IMR-90 (cell line): ENCODE measurements at regions not wholly inside any gene's neighbourhood (a gene's known extent, or its start where the extent isn't known, plus 50 kb on each side); places are given as distances from the start of the nearest gene placed in this dataset.

Experiments used
- ATAC-seq: fragments of 200-7000 bp; cut with Tn5 transposase; 2 replicates; pipeline ENCODE4 v1.9.1; 2020; ENCODE audit warnings: low read depth, mild to moderate bottlenecking, moderate library complexity
- BruUV-seq: library from RNA; stranded (reverse); fragments of 400-500 nt; replicated peaks from 2 replicates; lab custom pipeline; 2021; lab: Mats Ljungman, UMichigan
- CTCF ChIA-PET: fragments of 300-600 bp; formaldehyde crosslinking; extraction: SDS; loops from one replicate; lab custom pipeline; 2021; ENCODE audit warnings: antibody characterized with exemption; lab: Yijun Ruan, JAX
- POLR2A ChIA-PET: fragments of 300-600 bp; sonication (Branson Sonifier 250); formaldehyde crosslinking; loops from one replicate; lab custom pipeline; 2022; ENCODE audit warnings: antibody characterized with exemption; ENCODE audit not compliant: unreplicated experiment; lab: Charles Lee
- DNase-seq: peaks from one replicate; pipeline ENCODE4 v3.0.0; 2013
- H2AFZ ChIP-seq: replicated peaks from 2 replicates; pipeline ENCODE3; 2013; ENCODE audit warnings: low read length, mild to moderate bottlenecking; ENCODE audit not compliant: poor library complexity
- H2AK5ac ChIP-seq: 2 replicates; pipeline ENCODE4 v1.6.1; 2013; ENCODE audit warnings: low read depth, low read length, inconsistent platforms
- H2AK9ac ChIP-seq: replicated peaks from 2 replicates; pipeline ENCODE3; 2013; ENCODE audit warnings: mild to moderate bottlenecking, low read depth, low read length, moderate library complexity; ENCODE audit not compliant: poor library complexity
- H2BK120ac ChIP-seq: 2 replicates; pipeline ENCODE4 v1.6.1; 2013; ENCODE audit warnings: low read depth, low read length, inconsistent platforms
- H2BK15ac ChIP-seq: 3 replicates; pipeline ENCODE4 v1.6.1; 2013; ENCODE audit warnings: low read depth, low read length, inconsistent platforms
- H2BK20ac ChIP-seq: 2 replicates; pipeline ENCODE4 v1.6.1; 2013; ENCODE audit warnings: low read depth, mild to moderate bottlenecking, inconsistent platforms, low read length, moderate library complexity
- H2BK5ac ChIP-seq: 2 replicates; pipeline ENCODE4 v1.6.1; 2013; ENCODE audit warnings: mild to moderate bottlenecking, low read depth, low read length, inconsistent platforms; ENCODE audit not compliant: poor library complexity, severe bottlenecking
- H3K14ac ChIP-seq: replicated peaks from 2 replicates; pipeline ENCODE4 v1.6.1; 2013; ENCODE audit warnings: low read depth, low read length, inconsistent platforms
- H3K18ac ChIP-seq: 2 replicates; pipeline ENCODE4 v1.6.1; 2013; ENCODE audit warnings: low read depth, low read length, control low read depth
- H3K23ac ChIP-seq: 2 replicates; pipeline ENCODE4 v1.6.1; 2013; ENCODE audit warnings: low read depth, low read length, inconsistent platforms
- H3K27ac ChIP-seq: 2 replicates; pipeline ENCODE4 v1.5.1; 2013; ENCODE audit warnings: mild to moderate bottlenecking, control low read depth, low read length; ENCODE audit not compliant: insufficient read depth
- H3K27me3 ChIP-seq: 2 replicates; pipeline ENCODE4 v1.6.1; 2013; ENCODE audit warnings: low read length; ENCODE audit not compliant: control insufficient read depth, insufficient read depth
- H3K36me3 ChIP-seq: 2 replicates; pipeline ENCODE4 v1.6.1; 2013; ENCODE audit warnings: low read length, mixed read lengths; ENCODE audit not compliant: control insufficient read depth, insufficient read depth
- H3K4ac ChIP-seq: 2 replicates; pipeline ENCODE4 v1.6.1; 2013; ENCODE audit warnings: low read depth, low read length, inconsistent platforms
- H3K4me1 ChIP-seq: 2 replicates; pipeline ENCODE4 v1.6.1; 2013; ENCODE audit warnings: low read length, mixed read lengths; ENCODE audit not compliant: control insufficient read depth, insufficient read depth
- H3K4me2 ChIP-seq: 2 replicates; pipeline ENCODE4 v1.6.1; 2013; ENCODE audit warnings: low read depth, mild to moderate bottlenecking, control low read depth, low read length, moderate library complexity
- H3K4me3 ChIP-seq: 2 replicates; pipeline ENCODE4 v1.5.1; 2013; ENCODE audit warnings: low read depth, mild to moderate bottlenecking, control low read depth, low read length, moderate library complexity; ENCODE audit not compliant: insufficient read depth
- H3K56ac ChIP-seq: 2 replicates; pipeline ENCODE4 v1.6.1; 2013; ENCODE audit warnings: low read length, inconsistent platforms; ENCODE audit not compliant: insufficient read depth; ENCODE audit errors: extremely low read depth
- H3K79me1 ChIP-seq, 2 experiments: 2 replicates each; pipeline ENCODE4 v1.6.1; 2013; ENCODE audit warnings: low read length in 2 of 2, inconsistent platforms in 1 of 2, low read depth in 1 of 2
- H3K9ac ChIP-seq: 2 replicates; pipeline ENCODE4 v1.6.1; 2013; ENCODE audit warnings: low read depth, low read length, control low read depth
- H3K9me1 ChIP-seq: 2 replicates; pipeline ENCODE4 v1.6.1; 2013; ENCODE audit warnings: low read length, inconsistent platforms; ENCODE audit not compliant: insufficient read depth
- H3K9me3 ChIP-seq: 2 replicates; pipeline ENCODE4 v1.6.1; 2013; ENCODE audit warnings: low read length; ENCODE audit not compliant: control insufficient read depth, insufficient read depth
- H4K20me1 ChIP-seq: 2 replicates; pipeline ENCODE4 v1.6.1; 2013; ENCODE audit warnings: low read length, inconsistent platforms; ENCODE audit not compliant: insufficient read depth
- H4K5ac ChIP-seq: 2 replicates; pipeline ENCODE4 v1.6.1; 2013; ENCODE audit warnings: mild to moderate bottlenecking, low read depth, low read length, control low read depth
- H4K8ac ChIP-seq, 2 experiments: 2 replicates each; pipeline ENCODE4 v1.6.1; 2013; ENCODE audit warnings: low read depth in 2 of 2, low read length in 2 of 2, control low read depth in 1 of 2, inconsistent platforms in 1 of 2
- H4K91ac ChIP-seq: 2 replicates; pipeline ENCODE4 v1.6.1; 2013; ENCODE audit warnings: low read depth, low read length, inconsistent platforms; ENCODE audit not compliant: insufficient read depth
- MXI1 ChIP-seq: IDR thresholded peaks from 2 replicates; pipeline ENCODE4 v1.6.1; 2012; ENCODE audit warnings: low read depth, mild to moderate bottlenecking, low read length, moderate library complexity, borderline replicate concordance
- NFE2L2 ChIP-seq: fragments of 150-350 bp; IDR thresholded peaks from 2 replicates; pipeline ENCODE4 v1.6.1; 2016; ENCODE audit warnings: low read depth, mild to moderate bottlenecking, low read length
- WGBS, 2 experiments: methylation state at CpG; one replicate each; pipeline versions ENCODE4 v1.1.5 to v1.1.7; 2013; ENCODE audit warnings: missing lambda C conversion rate in 2 of 2; ENCODE audit not compliant: insufficient read length in 1 of 2; ENCODE audit errors: extremely low coverage in 2 of 2; 5-methylcytosine and 5-hydroxymethylcytosine counted together
- dilution Hi-C: fragments of 300-500 bp; cut with HindIII; formaldehyde crosslinking; loops from one replicate; pipeline ENCODE4 v1.14.3; 2018; ENCODE audit warnings: low sequenced_read_pairs; ENCODE audit not compliant: unreplicated experiment
- in situ Hi-C: fragments of 300-500 bp; cut with MboI; formaldehyde crosslinking; loops from 3 replicates; pipeline ENCODE4 v1.14.3; 2019; ENCODE audit warnings: low sequenced_read_pairs, inconsistent platforms, mixed read lengths
- intact Hi-C: fragments of 100-400 bp; cut with micrococcal nuclease; formaldehyde crosslinking; loops from 2 replicates; pipeline ENCODE4 v1.10.0; 2022
- TF ChIP-seq, protein P1 (sequence below): fragments of 150-350 bp; IDR thresholded peaks from 2 replicates; pipeline ENCODE4 v1.6.1; 2016; ENCODE audit warnings: low read depth, mild to moderate bottlenecking, low read length, moderate library complexity, borderline replicate concordance

DNA sequence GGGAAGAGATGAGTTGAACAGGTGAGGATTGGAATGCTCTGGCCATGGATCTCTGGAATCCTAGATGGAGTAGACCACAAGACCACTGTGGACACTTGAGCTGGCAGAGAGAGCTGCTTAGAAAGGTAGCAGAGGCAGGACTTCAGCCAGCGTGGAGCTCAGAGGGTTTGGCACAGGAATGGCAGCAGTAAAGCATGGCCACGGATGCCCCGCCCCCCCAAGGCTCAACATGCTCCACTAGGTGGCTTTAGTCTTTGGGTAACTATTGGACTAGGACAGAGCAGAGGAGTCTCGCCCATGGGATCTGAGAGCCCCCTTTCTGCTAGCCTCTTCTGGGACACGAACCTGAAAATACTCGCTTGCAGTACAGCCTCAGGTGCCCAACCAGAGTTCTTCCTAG, 150.1 kb upstream of the NEIL3 start:
- Histone ChIP-seq H2AFZ (no peak overlapping the region), H3K4ac (no peak overlapping the region), H2BK120ac (no peak overlapping the region), H2BK15ac (no peak overlapping the region), H3K56ac (no peak overlapping the region), H3K4me1 (no peaks in the 10 kb centered on the region), H2BK20ac (no peak overlapping the region), H2AK9ac (no peak overlapping the region), H2BK5ac (no peak overlapping the region), H3K9ac (no peak overlapping the region), H3K9me1 (no peaks in the 10 kb centered on the region), H3K36me3 (no peaks in the 10 kb centered on the region), H3K14ac (no peak overlapping the region), H3K23ac (no peak overlapping the region), H3K27me3 (no peaks in the 10 kb centered on the region), H3K4me2 (no peak overlapping the region), H2AK5ac (no peak overlapping the region), H4K8ac (no peak overlapping the region), H4K20me1 (no peaks in the 10 kb centered on the region), H3K18ac (no peak overlapping the region), H3K27ac (no peak overlapping the region), H3K79me1 (no peaks in the 10 kb centered on the region), H4K91ac (no peak overlapping the region), H3K4me3 (no peak overlapping the region), H3K9me3 (no peaks in the 10 kb centered on the region), H4K5ac (no peak overlapping the region)
- WGBS, 2 experiments = 90% methylated on average over 2 of the region's 6 CpGs; no CpG with 5 or more reads in 1 of the 2 experiments
- dilution Hi-C loops = no loop called here
- ATAC-seq (no peak), DNase-seq (no peak)
- TF ChIP-seq NFE2L2 = no peak
- TF ChIP-seq, protein P1, sequence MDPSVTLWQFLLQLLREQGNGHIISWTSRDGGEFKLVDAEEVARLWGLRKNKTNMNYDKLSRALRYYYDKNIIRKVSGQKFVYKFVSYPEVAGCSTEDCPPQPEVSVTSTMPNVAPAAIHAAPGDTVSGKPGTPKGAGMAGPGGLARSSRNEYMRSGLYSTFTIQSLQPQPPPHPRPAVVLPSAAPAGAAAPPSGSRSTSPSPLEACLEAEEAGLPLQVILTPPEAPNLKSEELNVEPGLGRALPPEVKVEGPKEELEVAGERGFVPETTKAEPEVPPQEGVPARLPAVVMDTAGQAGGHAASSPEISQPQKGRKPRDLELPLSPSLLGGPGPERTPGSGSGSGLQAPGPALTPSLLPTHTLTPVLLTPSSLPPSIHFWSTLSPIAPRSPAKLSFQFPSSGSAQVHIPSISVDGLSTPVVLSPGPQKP = no peak
- no peak for TF ChIP-seq MXI1
- in situ Hi-C loops = no loop called here
- ChIA-PET CTCF (no interaction called here), POLR2A (interaction anchor here (0.7 kb wide), 1 partner anchor 211 kb away, joined by 3 read pairs; no protein-coding TSS in a partner anchor)
- intact Hi-C loops = no loop called here
- no TSS peak for BruUV-seq
